H1 (cell line): ENCODE measurements at regions not wholly inside any gene's neighbourhood (a gene's known extent, or its start where the extent isn't known, plus 50 kb on each side); places are given as distances from the start of the nearest gene placed in this dataset.

Experiments
- CTCF ChIA-PET: fragments of 300-600 bp; sonication (Branson Sonifier 250); formaldehyde crosslinking; loops from one replicate; lab custom pipeline; 2021; ENCODE audit not compliant: partially characterized antibody; lab: Charles Lee
- POLR2A ChIA-PET: fragments of 300-600 bp; sonication (Branson Sonifier 250); formaldehyde crosslinking; loops from one replicate; lab custom pipeline; 2021; ENCODE audit warnings: inconsistent platforms; ENCODE audit not compliant: partially characterized antibody; lab: Charles Lee
- DNase-seq, 2 experiments: peaks; one replicate each; pipeline versions ENCODE4 v3.0.0 to v3.0.0-alpha.2; 2010 to 2022; ENCODE audit warnings: low spot score in 2 of 2, low read depth in 1 of 2, mixed read lengths in 1 of 2
- FAIRE-seq: peaks from 2 replicates; lab custom pipeline; 2011; peaks lifted over from hg19 to GRCh38; lab: Jason Lieb, UNC
- H2AFZ ChIP-seq: 2 replicates; pipeline ENCODE4 v1.8.1; 2012; ENCODE audit warnings: low read length, inconsistent platforms
- H2AK5ac ChIP-seq: 2 replicates; pipeline ENCODE4 v1.6.1; 2013; ENCODE audit warnings: low read depth, low read length
- H2BK120ac ChIP-seq: replicated peaks from 2 replicates; pipeline ENCODE3; 2013; ENCODE audit warnings: low read depth, low read length, inconsistent platforms
- H2BK12ac ChIP-seq: 2 replicates; pipeline ENCODE4 v1.6.1; 2013; ENCODE audit warnings: low read depth, low read length
- H2BK15ac ChIP-seq: 2 replicates; pipeline ENCODE4 v1.6.1; 2013; ENCODE audit warnings: low read length
- H2BK20ac ChIP-seq: 2 replicates; pipeline ENCODE4 v1.6.1; 2013; ENCODE audit warnings: low read length
- H2BK5ac ChIP-seq: 2 replicates; pipeline ENCODE4 v1.6.1; 2013; ENCODE audit warnings: low read depth, low read length
- H3K14ac ChIP-seq: 2 replicates; pipeline ENCODE4 v1.6.1; 2013; ENCODE audit warnings: inconsistent platforms; ENCODE audit not compliant: insufficient read length
- H3K18ac ChIP-seq: 2 replicates; pipeline ENCODE4 v1.6.1; 2013; ENCODE audit warnings: low read length; ENCODE audit errors: extremely low read depth
- H3K23ac ChIP-seq: 2 replicates; pipeline ENCODE4 v1.6.1; 2013; ENCODE audit warnings: inconsistent platforms; ENCODE audit not compliant: insufficient read length
- H3K23me2 ChIP-seq: 2 replicates; pipeline ENCODE4 v1.6.1; 2013; ENCODE audit warnings: low read depth, low read length
- H3K27ac ChIP-seq: 2 replicates; pipeline ENCODE4 v1.6.1; 2011; ENCODE audit warnings: low read depth, low read length, inconsistent platforms
- H3K27me3 ChIP-seq, 4 experiments: replicated peaks in 1 of 4; 1 replicate in 1 of 4; 2 replicates in 3 of 4; pipeline versions ENCODE4 v1.6.1 to v1.8.1; 2011 to 2013; ENCODE audit warnings: low read length in 3 of 4, mild to moderate bottlenecking in 3 of 4, inconsistent platforms in 2 of 4, mixed read lengths in 2 of 4, moderate library complexity in 1 of 4; ENCODE audit not compliant: control insufficient read depth in 3 of 4, insufficient read depth in 3 of 4; ENCODE audit errors: extremely low read depth in 1 of 4
- H3K36me3 ChIP-seq, 4 experiments: 2 replicates each; pipeline versions ENCODE4 v1.6.1 to v1.8.1; 2011 to 2013; ENCODE audit warnings: mild to moderate bottlenecking in 4 of 4, low read length in 3 of 4, moderate library complexity in 2 of 4, control low read depth in 1 of 4, inconsistent platforms in 1 of 4; ENCODE audit not compliant: insufficient read depth in 4 of 4, control insufficient read depth in 2 of 4
- H3K4ac ChIP-seq: replicated peaks from 2 replicates; pipeline ENCODE3; 2013; ENCODE audit warnings: low read length, low read depth, mixed read lengths, inconsistent platforms; ENCODE audit not compliant: insufficient read length
- H3K4me1 ChIP-seq, 4 experiments: replicated peaks in 1 of 4; 1 replicate in 1 of 4; 2 replicates in 3 of 4; pipeline versions ENCODE4 v1.6.1 to v1.8.1; 2011 to 2013; ENCODE audit warnings: low read length in 3 of 4, inconsistent platforms in 2 of 4, mixed read lengths in 1 of 4; ENCODE audit not compliant: insufficient read depth in 4 of 4, control insufficient read depth in 3 of 4
- H3K4me2 ChIP-seq, 2 experiments: 2 replicates each; pipeline versions ENCODE4 v1.6.1 to v1.8.1; 2011 to 2013; ENCODE audit warnings: low read depth in 2 of 2, low read length in 2 of 2, control low read depth in 1 of 2, inconsistent platforms in 1 of 2, mild to moderate bottlenecking in 1 of 2; ENCODE audit not compliant: insufficient read depth in 1 of 2
- H3K4me3 ChIP-seq, 4 experiments: fragments of 200-600, 300-600 bp in 1 of 4; sonication (generic), shearing (Covaris generic), sonication (Bioruptor Twin) in 1 of 4; 2 replicates each; pipeline versions ENCODE4 v1.5.1 to v1.8.1; 2011 to 2016; ENCODE audit warnings: low read length in 4 of 4, low read depth in 3 of 4, control low read depth in 2 of 4, inconsistent platforms in 2 of 4, mild to moderate bottlenecking in 2 of 4, mixed read lengths in 1 of 4, moderate library complexity in 1 of 4; ENCODE audit not compliant: insufficient read depth in 2 of 4; ENCODE audit errors: extremely low read depth in 1 of 4
- H3K56ac ChIP-seq: replicated peaks from 2 replicates; pipeline ENCODE3; 2013; ENCODE audit warnings: low read depth, mild to moderate bottlenecking, mixed read lengths, low read length, inconsistent platforms; ENCODE audit not compliant: insufficient read length
- H3K79me1 ChIP-seq: 2 replicates; pipeline ENCODE4 v1.6.1; 2013; ENCODE audit warnings: low read depth, low read length, control low read depth
- H3K79me2 ChIP-seq, 2 experiments: 2 replicates each; pipeline versions ENCODE4 v1.6.1 to v1.8.1; 2012 to 2013; ENCODE audit warnings: low read length in 2 of 2, mild to moderate bottlenecking in 2 of 2, inconsistent platforms in 1 of 2; ENCODE audit not compliant: insufficient read depth in 2 of 2, control insufficient read depth in 1 of 2
- H3K9ac ChIP-seq, 4 experiments: replicated peaks in 1 of 4; 1 replicate in 1 of 4; 2 replicates in 3 of 4; pipeline versions ENCODE4 v1.6.1 to v1.8.1; 2011 to 2013; ENCODE audit warnings: low read depth in 3 of 4, low read length in 3 of 4, control low read depth in 2 of 4, mild to moderate bottlenecking in 2 of 4, moderate library complexity in 2 of 4, inconsistent platforms in 1 of 4; ENCODE audit errors: extremely low read depth in 1 of 4
- H3K9me3 ChIP-seq, 2 experiments: 2 replicates each; pipeline versions ENCODE4 v1.6.1 to v1.8.1; 2012 to 2013; ENCODE audit warnings: mild to moderate bottlenecking in 2 of 2, moderate library complexity in 2 of 2, control low read depth in 1 of 2, inconsistent platforms in 1 of 2, low read depth in 1 of 2, low read length in 1 of 2, mixed read lengths in 1 of 2; ENCODE audit not compliant: insufficient read depth in 2 of 2
- H4K20me1 ChIP-seq, 2 experiments: replicated peaks in 1 of 2; 2 replicates each; pipeline versions ENCODE3 to v1.8.1; 2011 to 2013; ENCODE audit warnings: inconsistent platforms in 2 of 2, low read length in 2 of 2, mild to moderate bottlenecking in 1 of 2; ENCODE audit not compliant: insufficient read depth in 2 of 2, control insufficient read depth in 1 of 2
- H4K5ac ChIP-seq: 2 replicates; pipeline ENCODE4 v1.6.1; 2013; ENCODE audit warnings: low read length, low read depth, mixed read lengths, inconsistent platforms; ENCODE audit not compliant: insufficient read length
- H4K8ac ChIP-seq: 2 replicates; pipeline ENCODE4 v1.8.0; 2013; ENCODE audit warnings: mild to moderate bottlenecking, moderate library complexity, low read length, inconsistent platforms; ENCODE audit not compliant: insufficient read depth; ENCODE audit errors: extremely low read depth
- H4K91ac ChIP-seq: replicated peaks from 2 replicates; pipeline ENCODE3; 2013; ENCODE audit warnings: low read length, mixed read lengths, inconsistent platforms; ENCODE audit not compliant: insufficient read length
- CTCF ChIP-seq, 3 experiments: IDR thresholded peaks; 1 replicate in 2 of 3; 2 replicates in 1 of 3; pipeline versions ENCODE4 v1.5.1 to v1.6.1; 2011; ENCODE audit warnings: low read length in 3 of 3, mild to moderate bottlenecking in 3 of 3, inconsistent platforms in 2 of 3, low read depth in 1 of 3, moderate library complexity in 1 of 3; ENCODE audit not compliant: insufficient read depth in 1 of 3; ENCODE audit errors: control extremely low read depth in 1 of 3
- EZH2 ChIP-seq: fragments of 200-600 bp; sonication (generic); IDR thresholded peaks from 2 replicates; pipeline ENCODE4 v1.7.1; 2012; ENCODE audit warnings: low read depth, mild to moderate bottlenecking, moderate library complexity, low read length, inconsistent platforms; ENCODE audit not compliant: severe bottlenecking
- GABPA ChIP-seq: IDR thresholded peaks from 2 replicates; pipeline ENCODE4 v1.6.1; 2011; ENCODE audit warnings: mild to moderate bottlenecking, low read length, moderate library complexity, borderline replicate concordance; ENCODE audit not compliant: insufficient read depth
- RAD21 ChIP-seq, 2 experiments: IDR thresholded peaks in 1 of 2; conservative IDR thresholded peaks in 1 of 2; 2 replicates each; pipeline ENCODE4 v1.6.1; 2011; ENCODE audit warnings: low read depth in 2 of 2, low read length in 2 of 2, improper control_type of control experiment in 1 of 2, inconsistent platforms in 1 of 2, mild to moderate bottlenecking in 1 of 2, moderate library complexity in 1 of 2
- RBBP5 ChIP-seq: IDR thresholded peaks from 2 replicates; pipeline ENCODE4 v1.7.1; 2012; ENCODE audit warnings: low read depth, mild to moderate bottlenecking, inconsistent platforms, low read length, moderate library complexity, borderline replicate concordance
- SP4 ChIP-seq: IDR thresholded peaks from 2 replicates; pipeline ENCODE4 v1.6.1; 2012; ENCODE audit warnings: low read length, inconsistent platforms
- TEAD4 ChIP-seq: IDR thresholded peaks from 2 replicates; pipeline ENCODE4 v1.6.1; 2012; ENCODE audit warnings: low read depth, low read length, inconsistent platforms, mixed read lengths
- WGBS, 2 experiments: shearing (Covaris generic) in 1 of 2; methylation state at CpG; one replicate each; pipeline versions ENCODE4 v1.1.6 to v1.1.7; 2013 to 2015; ENCODE audit warnings: low lambda C conversion rate in 2 of 2, mixed read lengths in 2 of 2, inconsistent platforms in 1 of 2, low coverage in 1 of 2, missing lambda C conversion rate in 1 of 2; ENCODE audit not compliant: insufficient replicate concordance in 2 of 2, insufficient coverage in 1 of 2, insufficient read length in 1 of 2; ENCODE audit errors: extremely low coverage in 1 of 2, missing lambda C conversion rate in 1 of 2; 5-methylcytosine and 5-hydroxymethylcytosine counted together

GRCh38 chr22:45094081-45094720 is 69.5 kb upstream of the NUP50 start:
- Histone ChIP-seq H2BK20ac (no peak overlapping the region), H3K4me3 (no peak overlapping the region), H2AFZ (no peak overlapping the region), H3K14ac (no peak overlapping the region), H3K18ac (peak overlapping the region; percentile 19; the same call in 1 of the 2 replicates), H3K4me2 (no peak overlapping the region), H4K8ac (no peak overlapping the region), H3K79me1 (no peaks in the 10 kb centered on the region), H2BK12ac (peak overlapping the region; percentile 87; the same call in 1 of the 2 replicates), H2BK15ac (peak overlapping the region; percentile 81; the same call in 1 of the 2 replicates), H3K23me2 (no peaks in the 10 kb centered on the region), H3K36me3 (no peaks in the 10 kb centered on the region), H2BK5ac (peak overlapping the region; percentile 44; the same call in 1 of the 2 replicates), H3K27ac (no peak overlapping the region), H2AK5ac (no peak overlapping the region), H3K56ac (no peak overlapping the region), H3K9me3 (no peaks in the 10 kb centered on the region), H2BK120ac (no peak overlapping the region), H4K5ac (no peak overlapping the region), H3K9ac (no peak overlapping the region), H3K27me3 (no peaks in the 10 kb centered on the region), H3K79me2 (no peaks in the 10 kb centered on the region), H3K4ac (no peak overlapping the region), H4K20me1 (no peaks in the 10 kb centered on the region), H3K4me1 (peaks cover 0 to 10% (median 2%) of the 10 kb centered on the region in 4 experiments; a peak in 4 of 7 replicates), H3K23ac (no peak overlapping the region), H4K91ac (peak overlapping the region; percentile 44)
- ChIA-PET POLR2A (interaction anchor here (0.6 to 2.2 kb wide), 6 partner anchors 58 to 120 kb away, joined by 3 to 13 read pairs (median 3); no protein-coding TSS in a partner anchor), CTCF (interaction anchor here (0.6 to 4.2 kb wide), 22 partner anchors 9 to 280 kb away, joined by 3 to 33 read pairs (median 4); no protein-coding TSS in a partner anchor)
- DNase-seq (no peak), FAIRE-seq (no peak)
- 86% methylated on average over 18 of the region's 18 CpGs; no CpG with 5 or more reads in 1 of the 2 experiments for WGBS, 2 experiments
- TF ChIP-seq TEAD4, result no peak
- TF ChIP-seq CTCF (IDR thresholded peaks at IDR 0.05; ENCODE audit: control extremely low read depth in 1 of 3, insufficient read depth in 1 of 3, low read depth in 1 of 3, low read length in 3 of 3), result peak; percentile 35 to 47 (median 40)
- TF ChIP-seq EZH2, result no peak
- no peak for TF ChIP-seq RBBP5
- no peak for TF ChIP-seq SP4
- peak; percentile 24 to 47; a peak in 3 of 4 replicates for TF ChIP-seq RAD21 (IDR thresholded peaks at IDR 0.05 in 1 of 2, conservative IDR thresholded peaks at IDR 0.05 in 1 of 2; ENCODE audit: low read depth in 2 of 2, low read length in 2 of 2)
- no peak for TF ChIP-seq GABPA
